Upper lobe of left lung (tissue), 4 donors: ENCODE measurements at regions not wholly inside any gene's neighbourhood (a gene's known extent, or its start where the extent isn't known, plus 50 kb on each side); places are given as distances from the start of the nearest gene placed in this dataset.

ENCODE experiments used
- POLR2A ChIP-seq, 4 donors: fragments of 450-650 bp; IDR thresholded peaks; one replicate each; pipeline ENCODE4 v1.5.1; 2016 to 2017; ENCODE audit warnings: antibody characterized with exemption in 4 of 4, mild to moderate bottlenecking in 2 of 4
- TF ChIP-seq, protein P1 (sequence below), 6 experiments: fragments of 450-650 bp in 4 of 6; fragments of 200-600 bp in 2 of 6; sonication (generic) in 2 of 6; IDR thresholded peaks; one replicate each; pipeline ENCODE4 v1.5.1; 2016 to 2019; ENCODE audit warnings: antibody characterized with exemption in 6 of 6

DNA sequence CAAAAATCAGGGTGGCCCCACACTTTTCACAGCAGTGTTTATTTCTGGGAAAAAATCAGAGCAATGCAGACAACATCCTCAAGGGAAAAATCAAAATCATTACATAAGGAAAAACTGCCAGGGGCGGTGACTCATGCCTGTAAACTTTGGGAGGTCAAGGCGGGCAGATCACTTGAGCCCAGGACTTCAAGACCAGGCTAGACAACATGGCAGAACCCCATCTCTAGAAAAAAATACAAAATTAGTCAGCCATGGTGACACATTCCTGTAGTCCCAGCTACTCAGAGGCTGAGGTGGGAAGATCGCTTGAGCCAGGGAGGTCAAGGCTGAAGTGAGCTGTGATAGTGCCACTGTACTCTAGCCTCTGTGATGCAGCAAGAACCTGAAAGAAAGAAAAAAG lies 102.8 kb downstream of the NAF1 start:
- TF ChIP-seq, protein P1, sequence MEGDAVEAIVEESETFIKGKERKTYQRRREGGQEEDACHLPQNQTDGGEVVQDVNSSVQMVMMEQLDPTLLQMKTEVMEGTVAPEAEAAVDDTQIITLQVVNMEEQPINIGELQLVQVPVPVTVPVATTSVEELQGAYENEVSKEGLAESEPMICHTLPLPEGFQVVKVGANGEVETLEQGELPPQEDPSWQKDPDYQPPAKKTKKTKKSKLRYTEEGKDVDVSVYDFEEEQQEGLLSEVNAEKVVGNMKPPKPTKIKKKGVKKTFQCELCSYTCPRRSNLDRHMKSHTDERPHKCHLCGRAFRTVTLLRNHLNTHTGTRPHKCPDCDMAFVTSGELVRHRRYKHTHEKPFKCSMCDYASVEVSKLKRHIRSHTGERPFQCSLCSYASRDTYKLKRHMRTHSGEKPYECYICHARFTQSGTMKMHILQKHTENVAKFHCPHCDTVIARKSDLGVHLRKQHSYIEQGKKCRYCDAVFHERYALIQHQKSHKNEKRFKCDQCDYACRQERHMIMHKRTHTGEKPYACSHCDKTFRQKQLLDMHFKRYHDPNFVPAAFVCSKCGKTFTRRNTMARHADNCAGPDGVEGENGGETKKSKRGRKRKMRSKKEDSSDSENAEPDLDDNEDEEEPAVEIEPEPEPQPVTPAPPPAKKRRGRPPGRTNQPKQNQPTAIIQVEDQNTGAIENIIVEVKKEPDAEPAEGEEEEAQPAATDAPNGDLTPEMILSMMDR (IDR thresholded peaks at IDR 0.05), result no peak
- TF ChIP-seq POLR2A (IDR thresholded peaks at IDR 0.05), result no peak
